Smooth muscle cell (in vitro differentiated cells): ENCODE measurements at regions not wholly inside any gene's neighbourhood (a gene's known extent, or its start where the extent isn't known, plus 50 kb on each side); places are given as distances from the start of the nearest gene placed in this dataset.

Experiments used
- DNase-seq: peaks from one replicate; lab custom pipeline; 2025; ENCODE audit not compliant: unreplicated experiment; lab: John Stamatoyannopoulos, UW
- H2AFZ ChIP-seq: fragments of 200-600 bp; sonication (generic); 2 replicates; pipeline ENCODE4 v1.6.0; 2016; ENCODE audit warnings: antibody characterized with exemption, low read depth, mild to moderate bottlenecking
- H3F3A ChIP-seq: fragments of 200-600 bp; sonication (generic); 2 replicates; pipeline ENCODE4 v1.6.0; 2017; ENCODE audit warnings: antibody characterized with exemption, low read depth
- H3K27ac ChIP-seq: fragments of 200-600 bp; sonication (generic); 2 replicates; pipeline ENCODE4 v1.5.1; 2016; ENCODE audit warnings: low read depth, mild to moderate bottlenecking
- H3K27me3 ChIP-seq: fragments of 200-600 bp; sonication (generic); 2 replicates; pipeline ENCODE4 v1.6.1; 2016; ENCODE audit warnings: low read depth, mild to moderate bottlenecking
- H3K36me3 ChIP-seq: fragments of 200-600 bp; sonication (generic); 2 replicates; pipeline ENCODE4 v1.5.1; 2016; ENCODE audit warnings: low read depth
- H3K4me1 ChIP-seq: fragments of 200-600 bp; sonication (generic); 2 replicates; pipeline ENCODE4 v1.5.1; 2016; ENCODE audit warnings: low read depth
- H3K4me2 ChIP-seq: fragments of 200-600 bp; sonication (generic); 2 replicates; pipeline ENCODE4 v1.6.0; 2016; ENCODE audit warnings: mild to moderate bottlenecking
- H3K4me3 ChIP-seq: fragments of 200-600 bp; sonication (generic); 2 replicates; pipeline ENCODE4 v1.5.1; 2016; ENCODE audit warnings: mild to moderate bottlenecking
- H3K79me2 ChIP-seq: fragments of 200-600 bp; sonication (generic); 2 replicates; pipeline ENCODE4 v1.6.0; 2016; ENCODE audit warnings: low read depth, mild to moderate bottlenecking
- H3K9ac ChIP-seq: fragments of 200-600 bp; sonication (generic); 2 replicates; pipeline ENCODE4 v1.6.0; 2016; ENCODE audit warnings: low read depth
- H3K9me3 ChIP-seq: fragments of 200-600 bp; sonication (generic); replicated peaks from 2 replicates; pipeline ENCODE4 v1.5.1; 2016; ENCODE audit warnings: low read depth
- H4K20me1 ChIP-seq: fragments of 200-600 bp; sonication (generic); 2 replicates; pipeline ENCODE4 v1.6.0; 2016; ENCODE audit warnings: low read depth
- CTCF ChIP-seq: fragments of 200-600 bp; sonication (generic); IDR thresholded peaks from 2 replicates; pipeline ENCODE4 v1.5.1; 2017; ENCODE audit warnings: borderline replicate concordance, mild to moderate bottlenecking, antibody characterized with exemption; ENCODE audit not compliant: insufficient read depth, poor library complexity, severe bottlenecking
- WGBS: methylation state at CpG from one replicate; pipeline ENCODE4 v1.1.7; 2016; ENCODE audit warnings: low lambda C conversion rate; 5-methylcytosine and 5-hydroxymethylcytosine counted together

- Histone ChIP-seq H3K9ac (no peak overlapping the region), H3K9me3 (no peaks in the 10 kb centered on the region), H3K4me3 (no peak overlapping the region), H3K79me2 (no peaks in the 10 kb centered on the region), H2AFZ (no peak overlapping the region), H3F3A (no peaks in the 10 kb centered on the region), H3K36me3 (no peaks in the 10 kb centered on the region), H3K27me3 (no peaks in the 10 kb centered on the region), H3K4me2 (peak overlapping the region; percentile 18), H3K27ac (no peak overlapping the region), H4K20me1 (no peaks in the 10 kb centered on the region), H3K4me1 (peaks cover 8% of the 10 kb centered on the region)
- no peak for DNase-seq
- no peak for TF ChIP-seq CTCF
Measured at GRCh38 chr2:146997488-146997887, 847.3 kb upstream of the ACVR2A start.

DNA sequence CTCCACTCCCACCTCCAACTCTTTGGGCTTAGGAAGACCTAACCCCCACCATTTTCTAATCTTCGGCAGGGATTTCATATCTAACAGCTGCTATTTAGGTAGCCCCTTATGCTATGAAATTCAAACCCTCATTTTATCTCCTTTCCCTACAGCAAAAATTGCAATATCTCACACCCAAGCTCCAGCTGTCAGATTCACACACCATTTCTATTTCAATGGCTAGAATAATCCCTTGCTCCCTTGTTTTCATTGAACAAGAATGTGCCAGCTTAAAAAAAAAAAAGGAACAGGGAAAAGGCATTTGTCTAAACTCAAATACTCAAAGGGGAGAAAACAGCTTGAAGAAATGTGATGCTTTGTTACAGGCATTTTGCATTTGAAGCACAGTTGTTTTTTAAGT, 850.6 kb upstream of the ACVR2A start:
- Histone ChIP-seq H2AFZ (no peak overlapping the region), H3K9me3 (no peaks in the 10 kb centered on the region), H3K4me3 (no peak overlapping the region), H4K20me1 (no peaks in the 10 kb centered on the region), H3K27me3 (no peaks in the 10 kb centered on the region), H3K27ac (no peak overlapping the region), H3K9ac (no peak overlapping the region), H3F3A (no peaks in the 10 kb centered on the region), H3K79me2 (no peaks in the 10 kb centered on the region), H3K36me3 (no peaks in the 10 kb centered on the region), H3K4me2 (no peak overlapping the region), H3K4me1 (peaks cover 4% of the 10 kb centered on the region)
- WGBS = 100% methylated on average over 1 of the region's 1 CpG
- TF ChIP-seq CTCF = no peak
- DNase-seq = no peak

- TF ChIP-seq CTCF = no peak
- H3K27me3 ChIP-seq = no peaks in the 10 kb centered on the region
- peak overlapping the region; percentile 1 for H3K4me2 ChIP-seq
- H3K36me3 ChIP-seq = no peaks in the 10 kb centered on the region
- no peak overlapping the region for H2AFZ ChIP-seq
- no peaks in the 10 kb centered on the region for H3K9me3 ChIP-seq
- H3K27ac ChIP-seq = peak overlapping the region; percentile 25
- no peak for DNase-seq
- no peaks in the 10 kb centered on the region for H3K79me2 ChIP-seq
- no peaks in the 10 kb centered on the region for H3F3A ChIP-seq
- H3K9ac ChIP-seq = no peak overlapping the region
- H3K4me3 ChIP-seq = no peak overlapping the region
- 90% methylated on average over 2 of the region's 2 CpGs for WGBS
- H4K20me1 ChIP-seq = no peaks in the 10 kb centered on the region
- peaks cover 4% of the 10 kb centered on the region for H3K4me1 ChIP-seq
Measured at GRCh38 chr2:146992466-146992865, 852.4 kb upstream of the ACVR2A start.

- DNase-seq = no peak
- no peak for TF ChIP-seq CTCF
- H3K4me3 ChIP-seq = no peak overlapping the region
- H3K9ac ChIP-seq = no peak overlapping the region
- no peaks in the 10 kb centered on the region for H3K36me3 ChIP-seq
- H3K9me3 ChIP-seq = no peaks in the 10 kb centered on the region
- H3K79me2 ChIP-seq = no peaks in the 10 kb centered on the region
- peaks cover 4% of the 10 kb centered on the region for H3K4me1 ChIP-seq
- H3K4me2 ChIP-seq = peak overlapping the region; percentile 1
- H3K27ac ChIP-seq = peak overlapping the region; percentile 25
- 77% methylated on average over 2 of the region's 2 CpGs for WGBS
- no peaks in the 10 kb centered on the region for H3K27me3 ChIP-seq
- no peaks in the 10 kb centered on the region for H3F3A ChIP-seq
- no peaks in the 10 kb centered on the region for H4K20me1 ChIP-seq
- no peak overlapping the region for H2AFZ ChIP-seq
Measured at GRCh38 chr2:146992057-146992456, 852.8 kb upstream of the ACVR2A start.
